ENCODE measurements at regions not wholly inside any gene's neighbourhood (a gene's known extent, or its start where the extent isn't known, plus 50 kb on each side); places are given as distances from the start of the nearest gene placed in this dataset.

- ATAC-seq = no peak
- TF ChIP-seq ZNF70 (CRISPR knock-in tag; IDR thresholded peaks at IDR 0.05) (no peak), BACH2 (CRISPR knock-in tag; IDR thresholded peaks at IDR 0.05; ENCODE audit: borderline replicate concordance) (no peak), SNAI2 (CRISPR knock-in tag; IDR thresholded peaks at IDR 0.05) (no peak), PPARA (CRISPR knock-in tag; IDR thresholded peaks at IDR 0.05; ENCODE audit: borderline replicate concordance) (no peak), GLIS3 (CRISPR knock-in tag; IDR thresholded peaks at IDR 0.05) (no peak), CSDC2 (CRISPR knock-in tag; IDR thresholded peaks at IDR 0.05) (no peak), OSR1 (CRISPR knock-in tag; IDR thresholded peaks at IDR 0.05) (no peak), PATZ1 (CRISPR knock-in tag; IDR thresholded peaks at IDR 0.05; ENCODE audit: borderline replicate concordance) (no peak), CSRNP3 (CRISPR knock-in tag; IDR thresholded peaks at IDR 0.05) (no peak), ISL1 (CRISPR knock-in tag; IDR thresholded peaks at IDR 0.05) (no peak), ZC3H10 (CRISPR knock-in tag; IDR thresholded peaks at IDR 0.05) (no peak), POU6F1 (CRISPR knock-in tag; IDR thresholded peaks at IDR 0.05; ENCODE audit: borderline replicate concordance, low read depth) (no peak)
These were observed 587.1 kb upstream of the KCND2 start for GRCh38 chr7:119685906-119686305.

DNA sequence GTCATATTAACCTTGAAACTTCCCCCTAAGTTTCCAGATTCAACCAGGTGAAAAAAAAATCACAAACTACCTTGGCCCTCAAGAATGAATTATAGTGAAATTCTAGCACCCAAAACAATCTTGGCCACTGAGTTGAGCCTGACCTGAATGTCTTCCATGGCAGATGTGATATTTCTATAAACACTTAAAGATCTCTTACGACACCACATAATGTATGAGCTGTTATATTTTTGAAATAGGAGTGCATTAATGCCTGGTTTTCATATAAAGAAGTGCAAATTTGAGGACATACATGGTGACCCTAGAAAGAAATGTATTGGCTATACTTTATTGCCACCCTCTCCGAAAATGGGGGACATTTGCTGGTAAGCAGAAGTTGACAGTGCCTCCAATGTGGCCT, 584.1 kb upstream of the KCND2 start:
- ATAC-seq = no peak
- TF ChIP-seq SNAI2 (CRISPR knock-in tag; IDR thresholded peaks at IDR 0.05) (no peak), CSRNP3 (CRISPR knock-in tag; IDR thresholded peaks at IDR 0.05) (no peak), ZNF70 (CRISPR knock-in tag; IDR thresholded peaks at IDR 0.05) (no peak), RARB (CRISPR knock-in tag; IDR thresholded peaks at IDR 0.05) (no peak), TCF4 (CRISPR knock-in tag; IDR thresholded peaks at IDR 0.05; ENCODE audit: borderline replicate concordance) (no peak), ZC3H10 (CRISPR knock-in tag; IDR thresholded peaks at IDR 0.05) (no peak), BACH2 (CRISPR knock-in tag; IDR thresholded peaks at IDR 0.05; ENCODE audit: borderline replicate concordance) (no peak), ZNF565 (CRISPR knock-in tag; conservative IDR thresholded peaks at IDR 0.05; ENCODE audit: low read depth) (no peak), CSDC2 (CRISPR knock-in tag; IDR thresholded peaks at IDR 0.05) (no peak), ESRRG (CRISPR knock-in tag; IDR thresholded peaks at IDR 0.05) (no peak), OSR1 (CRISPR knock-in tag; IDR thresholded peaks at IDR 0.05) (no peak), GLIS3 (CRISPR knock-in tag; IDR thresholded peaks at IDR 0.05) (no peak), PATZ1 (CRISPR knock-in tag; IDR thresholded peaks at IDR 0.05; ENCODE audit: borderline replicate concordance) (no peak), ISL1 (CRISPR knock-in tag; IDR thresholded peaks at IDR 0.05) (no peak), ARNTL (CRISPR knock-in tag; IDR thresholded peaks at IDR 0.05; ENCODE audit: borderline replicate concordance, low read depth) (no peak), ZFP30 (CRISPR knock-in tag; IDR thresholded peaks at IDR 0.05) (no peak), PPARA (CRISPR knock-in tag; IDR thresholded peaks at IDR 0.05; ENCODE audit: borderline replicate concordance) (no peak), ZFP3 (CRISPR knock-in tag; IDR thresholded peaks at IDR 0.05) (no peak)

- ATAC-seq = no peak
- TF ChIP-seq CREB5 (CRISPR knock-in tag; IDR thresholded peaks at IDR 0.05; ENCODE audit: low read depth) (no peak), CSDC2 (CRISPR knock-in tag; IDR thresholded peaks at IDR 0.05) (no peak), CSRNP3 (CRISPR knock-in tag; IDR thresholded peaks at IDR 0.05) (no peak), ZNF565 (CRISPR knock-in tag; conservative IDR thresholded peaks at IDR 0.05; ENCODE audit: low read depth) (no peak), RARB (CRISPR knock-in tag; IDR thresholded peaks at IDR 0.05) (no peak), OSR1 (CRISPR knock-in tag; IDR thresholded peaks at IDR 0.05) (no peak), ZNF8 (CRISPR knock-in tag; IDR thresholded peaks at IDR 0.05) (no peak), GLIS3 (CRISPR knock-in tag; IDR thresholded peaks at IDR 0.05) (no peak), ARNTL (CRISPR knock-in tag; IDR thresholded peaks at IDR 0.05; ENCODE audit: borderline replicate concordance, low read depth) (no peak)
- TF ChIP-seq, protein P1, sequence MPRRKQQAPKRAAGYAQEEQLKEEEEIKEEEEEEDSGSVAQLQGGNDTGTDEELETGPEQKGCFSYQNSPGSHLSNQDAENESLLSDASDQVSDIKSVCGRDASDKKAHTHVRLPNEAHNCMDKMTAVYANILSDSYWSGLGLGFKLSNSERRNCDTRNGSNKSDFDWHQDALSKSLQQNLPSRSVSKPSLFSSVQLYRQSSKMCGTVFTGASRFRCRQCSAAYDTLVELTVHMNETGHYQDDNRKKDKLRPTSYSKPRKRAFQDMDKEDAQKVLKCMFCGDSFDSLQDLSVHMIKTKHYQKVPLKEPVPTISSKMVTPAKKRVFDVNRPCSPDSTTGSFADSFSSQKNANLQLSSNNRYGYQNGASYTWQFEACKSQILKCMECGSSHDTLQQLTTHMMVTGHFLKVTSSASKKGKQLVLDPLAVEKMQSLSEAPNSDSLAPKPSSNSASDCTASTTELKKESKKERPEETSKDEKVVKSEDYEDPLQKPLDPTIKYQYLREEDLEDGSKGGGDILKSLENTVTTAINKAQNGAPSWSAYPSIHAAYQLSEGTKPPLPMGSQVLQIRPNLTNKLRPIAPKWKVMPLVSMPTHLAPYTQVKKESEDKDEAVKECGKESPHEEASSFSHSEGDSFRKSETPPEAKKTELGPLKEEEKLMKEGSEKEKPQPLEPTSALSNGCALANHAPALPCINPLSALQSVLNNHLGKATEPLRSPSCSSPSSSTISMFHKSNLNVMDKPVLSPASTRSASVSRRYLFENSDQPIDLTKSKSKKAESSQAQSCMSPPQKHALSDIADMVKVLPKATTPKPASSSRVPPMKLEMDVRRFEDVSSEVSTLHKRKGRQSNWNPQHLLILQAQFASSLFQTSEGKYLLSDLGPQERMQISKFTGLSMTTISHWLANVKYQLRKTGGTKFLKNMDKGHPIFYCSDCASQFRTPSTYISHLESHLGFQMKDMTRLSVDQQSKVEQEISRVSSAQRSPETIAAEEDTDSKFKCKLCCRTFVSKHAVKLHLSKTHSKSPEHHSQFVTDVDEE (CRISPR knock-in tag; IDR thresholded peaks at IDR 0.05) = no peak
These were observed 580.4 kb upstream of the KCND2 start for GRCh38 chr7:119692541-119692940.

Measured in SK-N-SH treated with all-trans-retinoic acid at 6 μM for 48 hours (cell line).